ENCODE measurements at regions not wholly inside any gene's neighbourhood (a gene's known extent, or its start where the extent isn't known, plus 50 kb on each side); places are given as distances from the start of the nearest gene placed in this dataset.
"Not testable (repeated sequence)": the region's sequence is repeated elsewhere in the genome, so short reads cannot be mapped to it uniquely, and the experiment has no call there.

DNA sequence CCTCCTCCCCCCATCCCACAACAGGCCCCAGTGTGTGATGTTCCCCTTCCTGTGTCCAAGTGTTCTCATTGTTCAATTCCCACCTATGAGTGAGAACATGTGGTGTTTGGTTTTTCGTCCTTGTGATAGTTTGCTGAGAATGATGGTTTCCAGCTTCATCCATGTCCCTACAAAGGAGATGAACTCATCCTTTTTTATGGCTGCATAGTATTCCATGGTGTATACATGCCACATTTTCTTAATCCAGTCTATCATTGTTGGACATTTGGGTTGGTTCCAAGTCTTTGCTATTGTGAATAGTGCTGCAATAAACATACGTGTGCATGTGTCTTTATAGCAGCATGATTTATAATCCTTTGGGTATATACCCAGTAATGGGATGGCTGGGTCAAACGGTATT is 66.2 kb upstream of the RMP24 start:
- not testable (repeated sequence) for H3K9ac ChIP-seq (ENCODE audit: low read depth, low read length); H3K4me3 ChIP-seq (ENCODE audit: low read length); H3K9me3 ChIP-seq (ENCODE audit: insufficient read depth, low read depth, low read length); H3K4me1 ChIP-seq (ENCODE audit: insufficient read depth, low read length); H3K27me3 ChIP-seq (ENCODE audit: insufficient read depth, low read length); H3K27ac ChIP-seq (ENCODE audit: low read depth, low read length)
- WGBS = no CpG with 5 or more reads among the region's 3 CpGs
- H3K36me3 ChIP-seq (ENCODE audit: insufficient read depth, low read length) = peaks cover 22% of the 10 kb centered on the region; the same call in 1 of the 2 replicates

DNA sequence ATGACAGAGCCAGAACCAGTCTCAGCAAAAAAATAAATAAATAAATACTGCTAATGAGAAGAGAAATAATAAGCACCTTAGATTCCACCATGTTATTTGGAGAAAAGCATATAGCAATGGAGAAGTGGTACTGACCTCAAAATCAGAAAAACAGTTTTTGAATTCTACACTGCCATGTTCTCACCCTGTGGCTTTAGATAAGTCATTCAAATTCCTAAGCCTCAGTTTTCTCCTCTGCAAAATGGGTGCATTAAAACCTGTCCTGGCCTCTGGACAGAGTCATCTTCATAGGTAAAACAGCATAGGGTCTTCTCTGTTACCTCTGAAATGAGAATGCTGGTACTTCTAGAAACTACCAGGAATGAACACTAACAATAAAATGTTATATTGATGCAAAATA is 62.2 kb upstream of the RMP24 start:
- peaks cover 16% of the 10 kb centered on the region; the same call in 1 of the 2 replicates for H3K36me3 ChIP-seq (ENCODE audit: insufficient read depth, low read length)
- no peaks in the 10 kb centered on the region for H3K9me3 ChIP-seq (ENCODE audit: insufficient read depth, low read depth, low read length)
- H3K4me1 ChIP-seq (ENCODE audit: insufficient read depth, low read length) = peaks cover 12% of the 10 kb centered on the region
- H3K27me3 ChIP-seq (ENCODE audit: insufficient read depth, low read length) = no peaks in the 10 kb centered on the region
- H3K4me3 ChIP-seq (ENCODE audit: low read length) = no peak overlapping the region
- H3K9ac ChIP-seq (ENCODE audit: low read depth, low read length) = no peak overlapping the region
- H3K27ac ChIP-seq (ENCODE audit: low read depth, low read length) = no peak overlapping the region

DNA sequence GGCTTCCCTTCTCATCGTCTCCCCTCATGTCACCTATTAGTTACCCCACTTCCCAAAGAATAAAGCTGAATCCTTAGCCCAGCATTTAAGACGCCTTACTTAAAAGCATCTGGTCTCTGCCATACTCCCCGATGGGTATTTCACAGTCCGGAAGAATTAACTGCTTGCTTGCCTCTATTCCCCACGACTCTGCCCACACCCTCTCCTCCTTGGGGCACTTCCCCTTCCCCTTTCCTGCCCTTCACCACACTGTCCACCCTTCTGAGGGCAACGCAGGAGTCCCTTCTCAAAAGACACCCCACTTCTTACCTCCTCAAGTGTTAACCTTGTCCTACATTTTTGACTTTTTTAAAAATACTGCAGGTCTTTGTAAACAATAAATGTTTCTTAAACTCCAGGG is 60.1 kb upstream of the RMP24 start:
- Histone ChIP-seq H3K36me3 (ENCODE audit: insufficient read depth, low read length) (peaks cover 12% of the 10 kb centered on the region; the same call in 1 of the 2 replicates), H3K9me3 (ENCODE audit: insufficient read depth, low read depth, low read length) (no peaks in the 10 kb centered on the region), H3K4me1 (ENCODE audit: insufficient read depth, low read length) (peaks cover 12% of the 10 kb centered on the region), H3K27ac (ENCODE audit: low read depth, low read length) (no peak overlapping the region), H3K4me3 (ENCODE audit: low read length) (no peak overlapping the region), H3K9ac (ENCODE audit: low read depth, low read length) (no peak overlapping the region), H3K27me3 (ENCODE audit: insufficient read depth, low read length) (no peaks in the 10 kb centered on the region)
- 71% methylated on average over 6 of the region's 6 CpGs for WGBS

DNA sequence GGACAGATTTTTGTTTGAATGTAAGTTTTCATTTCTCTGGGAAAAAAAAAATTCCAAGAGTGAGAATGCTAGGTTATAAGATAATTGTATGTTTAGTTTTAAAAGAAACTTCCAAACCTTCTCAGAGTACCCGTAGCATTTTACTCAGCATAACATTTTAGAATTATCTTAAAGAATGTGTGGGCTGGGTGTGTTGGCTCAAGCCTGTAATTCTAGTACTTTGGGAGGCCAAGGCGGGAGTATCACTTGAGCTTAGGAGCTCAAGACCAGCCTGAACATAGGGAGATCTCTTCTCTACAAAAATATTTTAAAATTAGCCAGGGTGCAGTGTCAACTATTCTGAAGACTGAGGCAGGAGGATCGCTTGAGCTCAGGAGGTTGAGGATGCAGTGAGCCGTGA is 57.4 kb upstream of the RMP24 start:
- Histone ChIP-seq H3K9me3 (ENCODE audit: insufficient read depth, low read depth, low read length) (no peaks in the 10 kb centered on the region), H3K27ac (ENCODE audit: low read depth, low read length) (no peak overlapping the region), H3K36me3 (ENCODE audit: insufficient read depth, low read length) (peaks cover 10% of the 10 kb centered on the region; the same call in 1 of the 2 replicates), H3K27me3 (ENCODE audit: insufficient read depth, low read length) (no peaks in the 10 kb centered on the region), H3K4me3 (ENCODE audit: low read length) (no peak overlapping the region), H3K4me1 (ENCODE audit: insufficient read depth, low read length) (peaks cover 12% of the 10 kb centered on the region), H3K9ac (ENCODE audit: low read depth, low read length) (no peak overlapping the region)
- WGBS = 93% methylated on average over 3 of the region's 4 CpGs

DNA sequence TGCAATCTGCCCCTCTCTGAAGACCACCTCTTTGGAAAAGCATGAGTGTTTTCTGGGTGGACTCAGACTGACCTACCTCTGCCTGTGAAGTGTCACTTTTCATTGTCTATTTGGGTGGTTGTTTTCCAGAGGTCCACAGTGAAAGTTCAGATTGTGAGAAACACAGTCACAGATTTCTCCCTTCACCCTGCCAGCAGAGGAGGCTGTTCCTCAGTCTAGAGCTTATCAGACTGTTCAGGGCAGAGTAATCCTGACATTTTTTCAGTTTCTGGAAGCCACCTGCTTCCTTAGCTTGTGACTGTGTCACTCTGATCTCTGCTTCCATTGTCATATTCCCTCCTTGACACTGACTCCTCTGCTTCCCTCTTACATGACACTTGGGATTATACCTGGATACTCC is 55.4 kb upstream of the RMP24 start:
- Histone ChIP-seq H3K27me3 (ENCODE audit: insufficient read depth, low read length) (no peaks in the 10 kb centered on the region), H3K4me3 (ENCODE audit: low read length) (no peak overlapping the region), H3K9me3 (ENCODE audit: insufficient read depth, low read depth, low read length) (no peaks in the 10 kb centered on the region), H3K27ac (ENCODE audit: low read depth, low read length) (no peak overlapping the region), H3K36me3 (ENCODE audit: insufficient read depth, low read length) (peaks cover 4% of the 10 kb centered on the region; the same call in 1 of the 2 replicates), H3K4me1 (ENCODE audit: insufficient read depth, low read length) (peaks cover 8% of the 10 kb centered on the region), H3K9ac (ENCODE audit: low read depth, low read length) (no peak overlapping the region)

DNA sequence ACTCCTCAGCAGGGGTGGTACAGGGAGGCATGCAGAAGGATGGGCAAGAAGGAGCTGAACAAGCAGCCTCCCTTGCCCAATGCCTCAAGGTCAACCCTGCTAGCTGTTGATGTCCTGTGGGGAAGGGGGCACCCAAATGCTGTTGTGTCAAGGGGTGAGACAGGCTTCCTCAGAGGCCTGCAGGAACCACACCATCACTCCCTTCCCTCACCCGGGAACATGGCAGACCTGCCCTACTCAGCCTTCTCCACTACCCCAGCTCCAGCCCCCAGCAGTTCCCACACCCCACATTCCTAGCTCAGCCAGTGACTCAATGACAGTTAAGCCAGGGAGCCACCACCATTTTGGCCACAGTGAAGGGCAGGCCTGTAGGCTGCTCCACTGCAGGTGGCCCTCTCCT is 53.9 kb upstream of the RMP24 start:
- H3K36me3 ChIP-seq (ENCODE audit: insufficient read depth, low read length) = peaks cover 6% of the 10 kb centered on the region; the same call in 1 of the 2 replicates
- peaks cover 6% of the 10 kb centered on the region for H3K4me1 ChIP-seq (ENCODE audit: insufficient read depth, low read length)
- H3K27me3 ChIP-seq (ENCODE audit: insufficient read depth, low read length) = no peaks in the 10 kb centered on the region
- WGBS = 90% methylated on average over 1 of the region's 1 CpG
- no peaks in the 10 kb centered on the region for H3K9me3 ChIP-seq (ENCODE audit: insufficient read depth, low read depth, low read length)
- H3K27ac ChIP-seq (ENCODE audit: low read depth, low read length) = no peak overlapping the region
- no peak overlapping the region for H3K4me3 ChIP-seq (ENCODE audit: low read length)
- no peak overlapping the region for H3K9ac ChIP-seq (ENCODE audit: low read depth, low read length)

DNA sequence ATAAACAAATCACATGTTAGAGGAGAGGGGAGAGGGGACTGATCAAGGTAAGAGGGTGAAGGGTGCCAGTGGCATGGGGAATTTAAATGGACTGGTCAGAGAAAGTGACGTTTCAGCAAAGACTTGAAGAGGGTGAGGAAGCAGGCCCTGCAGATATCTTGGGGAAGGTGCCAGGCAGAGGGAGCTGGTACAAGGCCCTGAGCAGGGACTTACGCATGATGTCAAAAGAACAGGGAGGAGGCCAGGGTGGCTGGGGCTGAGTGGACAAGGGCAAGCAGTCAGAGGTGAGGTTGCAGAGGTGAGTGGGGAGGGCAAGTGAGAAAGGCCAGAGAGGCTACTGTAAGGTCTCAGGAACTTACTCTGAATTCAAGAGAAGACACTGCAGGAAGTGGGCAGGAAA is 53.3 kb upstream of the RMP24 start:
- no peaks in the 10 kb centered on the region for H3K9me3 ChIP-seq (ENCODE audit: insufficient read depth, low read depth, low read length)
- H3K4me1 ChIP-seq (ENCODE audit: insufficient read depth, low read length) = peaks cover 12% of the 10 kb centered on the region
- peaks cover 6% of the 10 kb centered on the region; the same call in 1 of the 2 replicates for H3K36me3 ChIP-seq (ENCODE audit: insufficient read depth, low read length)
- H3K4me3 ChIP-seq (ENCODE audit: low read length) = no peak overlapping the region
- H3K27ac ChIP-seq (ENCODE audit: low read depth, low read length) = no peak overlapping the region
- no peak overlapping the region for H3K9ac ChIP-seq (ENCODE audit: low read depth, low read length)
- no peaks in the 10 kb centered on the region for H3K27me3 ChIP-seq (ENCODE audit: insufficient read depth, low read length)
- 90% methylated on average over 2 of the region's 2 CpGs for WGBS

DNA sequence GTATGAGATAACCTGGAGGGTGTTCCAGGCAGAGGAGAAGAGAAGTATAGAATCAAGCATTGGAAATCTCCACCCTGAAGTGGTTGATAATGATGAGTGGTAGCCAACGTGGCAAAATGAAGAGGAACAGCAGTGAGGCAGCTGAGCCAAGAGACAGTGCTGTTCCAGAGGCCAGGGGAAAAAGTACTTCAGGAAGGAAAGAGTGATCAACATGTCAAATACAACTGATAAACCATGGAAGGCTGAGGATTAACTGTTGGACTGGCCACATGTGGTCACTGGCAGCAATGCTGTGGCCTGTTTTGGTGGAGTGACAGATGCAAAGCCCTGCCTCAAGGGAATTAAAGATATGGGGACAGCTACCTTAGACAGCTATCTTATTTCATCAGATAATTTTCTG is 51.9 kb upstream of the RMP24 start:
- peaks cover 17% of the 10 kb centered on the region for H3K4me1 ChIP-seq (ENCODE audit: insufficient read depth, low read length)
- no peaks in the 10 kb centered on the region for H3K27me3 ChIP-seq (ENCODE audit: insufficient read depth, low read length)
- WGBS = 89% methylated on average over 1 of the region's 1 CpG

More for the DNA sequence above, 51.9 kb upstream of the RMP24 start:
- H3K9ac ChIP-seq (ENCODE audit: low read depth, low read length) = no peak overlapping the region
- H3K27ac ChIP-seq (ENCODE audit: low read depth, low read length) = no peak overlapping the region
- H3K4me3 ChIP-seq (ENCODE audit: low read length) = no peak overlapping the region
- peaks cover 6% of the 10 kb centered on the region; the same call in 1 of the 2 replicates for H3K36me3 ChIP-seq (ENCODE audit: insufficient read depth, low read length)
- no peaks in the 10 kb centered on the region for H3K9me3 ChIP-seq (ENCODE audit: insufficient read depth, low read depth, low read length)
